ENCODE measurements at regions not wholly inside any gene's neighbourhood (a gene's known extent, or its start where the extent isn't known, plus 50 kb on each side); places are given as distances from the start of the nearest gene placed in this dataset.
A peak's percentile ranks its signal among the peaks of the same experiment; 100 is the strongest.
"Not testable (repeated sequence)": the region's sequence is repeated elsewhere in the genome, so short reads cannot be mapped to it uniquely, and the experiment has no call there.

DNA sequence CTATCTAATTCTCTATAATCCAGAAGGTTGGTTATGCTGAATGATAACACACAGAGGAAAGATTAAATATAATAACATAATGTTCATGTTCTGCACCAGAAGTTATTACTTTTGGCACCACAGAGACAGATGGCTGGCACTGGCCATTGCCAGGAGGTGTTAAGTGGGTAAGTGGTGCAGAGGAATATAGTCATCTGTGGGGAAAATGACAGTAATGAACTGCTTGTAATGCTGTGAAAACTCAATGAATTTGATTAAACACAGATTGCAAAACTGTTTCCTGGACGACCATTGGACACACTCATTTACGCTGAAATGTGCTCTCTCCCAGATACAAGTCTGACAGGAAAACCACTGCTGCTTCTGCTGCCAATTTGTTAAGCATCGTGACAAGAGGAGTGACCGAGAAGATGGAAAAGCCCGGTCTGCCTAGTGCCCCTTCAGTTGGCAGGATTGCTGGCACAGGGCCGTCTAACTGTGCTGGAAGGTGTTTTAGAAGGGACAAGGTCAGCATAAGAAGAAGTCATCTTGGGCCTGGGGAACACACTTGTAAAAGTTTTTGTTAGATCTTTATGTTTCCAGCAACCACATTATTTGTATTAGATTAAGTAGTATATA lies 567.4 kb downstream of the CBLN4 start:
- H3K36me3 Mint-ChIP-seq (ENCODE audit: low read depth) = no peaks in the 10 kb centered on the region
- peaks cover 4% of the 10 kb centered on the region for H3K4me1 Mint-ChIP-seq
- DNase-seq = no peak
- H3K27ac Mint-ChIP-seq = no peak overlapping the region
- no peaks in the 10 kb centered on the region for H3K27me3 Mint-ChIP-seq (ENCODE audit: low read depth, poor library complexity)
- H3K4me3 Mint-ChIP-seq = no peak overlapping the region
- no peaks in the 10 kb centered on the region for H3K9me3 Mint-ChIP-seq
- TF ChIP-seq, protein P1, sequence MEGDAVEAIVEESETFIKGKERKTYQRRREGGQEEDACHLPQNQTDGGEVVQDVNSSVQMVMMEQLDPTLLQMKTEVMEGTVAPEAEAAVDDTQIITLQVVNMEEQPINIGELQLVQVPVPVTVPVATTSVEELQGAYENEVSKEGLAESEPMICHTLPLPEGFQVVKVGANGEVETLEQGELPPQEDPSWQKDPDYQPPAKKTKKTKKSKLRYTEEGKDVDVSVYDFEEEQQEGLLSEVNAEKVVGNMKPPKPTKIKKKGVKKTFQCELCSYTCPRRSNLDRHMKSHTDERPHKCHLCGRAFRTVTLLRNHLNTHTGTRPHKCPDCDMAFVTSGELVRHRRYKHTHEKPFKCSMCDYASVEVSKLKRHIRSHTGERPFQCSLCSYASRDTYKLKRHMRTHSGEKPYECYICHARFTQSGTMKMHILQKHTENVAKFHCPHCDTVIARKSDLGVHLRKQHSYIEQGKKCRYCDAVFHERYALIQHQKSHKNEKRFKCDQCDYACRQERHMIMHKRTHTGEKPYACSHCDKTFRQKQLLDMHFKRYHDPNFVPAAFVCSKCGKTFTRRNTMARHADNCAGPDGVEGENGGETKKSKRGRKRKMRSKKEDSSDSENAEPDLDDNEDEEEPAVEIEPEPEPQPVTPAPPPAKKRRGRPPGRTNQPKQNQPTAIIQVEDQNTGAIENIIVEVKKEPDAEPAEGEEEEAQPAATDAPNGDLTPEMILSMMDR (IDR thresholded peaks at IDR 0.05) = no peak

DNA sequence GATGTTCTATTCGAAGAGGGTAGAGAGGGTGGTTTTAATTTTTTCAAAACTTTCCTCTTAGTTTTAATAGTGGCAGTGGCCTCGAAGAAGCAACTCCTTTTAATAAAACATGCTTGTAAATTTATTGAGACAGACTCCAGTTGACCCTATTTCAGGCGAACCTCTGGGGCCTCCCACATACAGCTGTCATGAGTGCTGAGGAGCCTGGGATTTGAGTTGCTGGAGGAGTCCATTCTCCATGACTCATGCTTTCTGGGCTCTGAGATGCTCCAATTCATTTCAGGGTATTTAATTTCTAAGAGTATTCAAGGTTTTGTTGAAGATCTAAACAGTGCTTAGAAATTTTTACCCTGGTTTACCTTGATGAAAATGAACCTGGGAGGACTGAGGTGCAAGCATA lies 580.4 kb downstream of the CBLN4 start:
- Mint-ChIP-seq H3K4me1 (no peaks in the 10 kb centered on the region), H3K27me3 (ENCODE audit: low read depth, poor library complexity) (no peaks in the 10 kb centered on the region), H3K27ac (no peak overlapping the region), H3K9me3 (peaks cover 6% of the 10 kb centered on the region), H3K4me3 (no peak overlapping the region), H3K36me3 (ENCODE audit: low read depth) (no peaks in the 10 kb centered on the region)
- TF ChIP-seq, protein P1 (IDR thresholded peaks at IDR 0.05) = no peak
- DNase-seq = no peak

DNA sequence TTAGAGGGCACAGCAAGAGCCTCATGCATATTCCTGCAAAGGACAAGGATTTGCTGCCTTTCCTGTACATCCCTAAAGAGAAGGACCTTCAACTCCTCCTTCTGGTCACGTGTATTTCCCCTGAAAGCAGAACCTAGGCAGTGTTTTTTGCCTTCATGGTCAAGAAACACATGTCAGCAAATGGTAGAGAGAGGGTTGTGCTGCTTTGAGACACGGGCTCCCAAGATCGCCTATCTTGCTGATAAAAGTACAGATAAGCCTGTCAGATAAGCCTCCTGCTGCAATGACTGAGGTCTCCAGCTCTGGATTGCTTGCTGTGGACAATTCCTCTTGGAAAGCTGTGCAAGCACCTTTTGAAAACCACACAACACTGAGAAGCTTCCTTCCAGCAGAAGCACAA lies 580.8 kb downstream of the CBLN4 start:
- Mint-ChIP-seq H3K36me3 (ENCODE audit: low read depth) (no peaks in the 10 kb centered on the region), H3K9me3 (peaks cover 6% of the 10 kb centered on the region), H3K4me1 (no peaks in the 10 kb centered on the region), H3K4me3 (no peak overlapping the region), H3K27me3 (ENCODE audit: low read depth, poor library complexity) (no peaks in the 10 kb centered on the region), H3K27ac (no peak overlapping the region)
- TF ChIP-seq, protein P1 (IDR thresholded peaks at IDR 0.05) = no peak
- no peak for DNase-seq

DNA sequence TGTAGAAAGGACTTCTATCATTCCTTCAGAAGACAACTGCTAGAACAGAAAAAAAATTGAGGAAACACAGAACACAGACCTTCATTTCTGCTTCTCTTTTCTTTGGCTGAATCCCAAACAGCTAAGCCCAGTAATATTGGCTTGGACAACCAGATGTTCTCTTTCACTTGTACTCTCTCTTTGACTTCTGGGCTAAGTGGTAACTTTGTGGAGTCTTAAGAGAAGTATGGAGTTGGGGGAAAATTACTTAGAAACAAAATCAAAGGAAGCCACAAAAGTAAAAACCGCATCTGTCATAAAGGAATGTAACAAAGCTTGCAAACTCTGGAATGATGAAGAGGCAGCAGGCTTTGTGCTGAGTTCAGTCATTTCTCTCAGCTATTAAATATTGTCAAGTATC lies 587.5 kb downstream of the CBLN4 start:
- Mint-ChIP-seq H3K27ac (no peak overlapping the region), H3K4me3 (no peak overlapping the region), H3K36me3 (ENCODE audit: low read depth) (no peaks in the 10 kb centered on the region), H3K9me3 (peaks cover 6% of the 10 kb centered on the region), H3K27me3 (ENCODE audit: low read depth, poor library complexity) (no peaks in the 10 kb centered on the region), H3K4me1 (no peaks in the 10 kb centered on the region)
- TF ChIP-seq, protein P1 (IDR thresholded peaks at IDR 0.05) = no peak
- DNase-seq = no peak

DNA sequence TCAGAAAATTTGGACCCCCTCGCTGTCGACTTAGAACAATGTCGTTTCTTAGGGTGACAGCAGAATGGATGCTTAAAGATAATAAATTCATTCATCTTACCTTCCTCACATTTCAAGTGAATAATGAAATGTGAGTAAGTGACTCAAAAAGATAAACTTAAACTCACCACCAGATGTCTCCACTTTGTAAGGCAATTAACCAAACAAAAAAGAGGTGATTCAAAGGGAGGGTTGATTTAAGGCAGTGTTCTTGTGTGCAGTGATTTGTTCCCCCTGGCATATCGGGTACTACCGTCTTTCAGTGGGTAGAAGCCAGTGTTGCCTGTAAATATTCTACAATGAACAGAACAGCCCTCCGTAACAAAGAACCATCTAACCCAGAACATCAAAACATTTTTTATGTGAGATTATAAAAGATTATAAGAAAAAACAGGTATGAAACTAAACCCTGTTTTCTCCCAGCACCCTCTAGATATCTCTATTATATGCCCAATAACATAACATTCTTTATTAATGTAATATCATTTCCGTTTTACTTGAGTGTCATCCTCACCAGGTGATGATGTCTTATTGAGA lies 589.7 kb downstream of the CBLN4 start:
- no peaks in the 10 kb centered on the region for H3K9me3 Mint-ChIP-seq
- H3K27ac Mint-ChIP-seq = no peak overlapping the region
- DNase-seq = no peak
- TF ChIP-seq, protein P1 (IDR thresholded peaks at IDR 0.05) = peak; percentile 37
- H3K4me1 Mint-ChIP-seq = no peaks in the 10 kb centered on the region
- H3K4me3 Mint-ChIP-seq = no peak overlapping the region
- H3K36me3 Mint-ChIP-seq (ENCODE audit: low read depth) = no peaks in the 10 kb centered on the region
- H3K27me3 Mint-ChIP-seq (ENCODE audit: low read depth, poor library complexity) = no peaks in the 10 kb centered on the region

DNA sequence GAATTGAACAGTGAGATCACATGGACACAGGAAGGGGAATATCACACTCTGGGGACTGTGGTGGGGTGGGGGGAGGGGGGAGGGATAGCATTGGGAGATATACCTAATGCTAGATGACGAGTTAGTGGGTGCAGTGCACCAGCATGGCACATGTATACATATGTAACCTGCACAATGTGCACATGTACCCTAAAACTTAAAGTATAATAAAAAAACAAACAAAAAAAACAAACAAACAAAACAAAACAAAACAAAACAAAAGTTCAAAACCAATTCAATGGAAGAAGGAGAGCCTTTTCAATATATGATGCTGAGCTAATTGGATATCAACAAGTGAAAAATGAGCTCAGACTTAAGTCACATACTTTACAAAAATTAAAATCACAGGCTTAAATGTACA lies 592.8 kb downstream of the CBLN4 start:
- H3K36me3 Mint-ChIP-seq (ENCODE audit: low read depth); H3K9me3 Mint-ChIP-seq; H3K4me3 Mint-ChIP-seq; H3K27ac Mint-ChIP-seq; H3K27me3 Mint-ChIP-seq (ENCODE audit: low read depth, poor library complexity); DNase-seq; H3K4me1 Mint-ChIP-seq: not testable (repeated sequence)
